ENCODE measurements at regions not wholly inside any gene's neighbourhood (a gene's known extent, or its start where the extent isn't known, plus 50 kb on each side); places are given as distances from the start of the nearest gene placed in this dataset.
A peak's percentile ranks its signal among the peaks of the same experiment; 100 is the strongest.
"Not testable (repeated sequence)": the region's sequence is repeated elsewhere in the genome, so short reads cannot be mapped to it uniquely, and the experiment has no call there.

DNA sequence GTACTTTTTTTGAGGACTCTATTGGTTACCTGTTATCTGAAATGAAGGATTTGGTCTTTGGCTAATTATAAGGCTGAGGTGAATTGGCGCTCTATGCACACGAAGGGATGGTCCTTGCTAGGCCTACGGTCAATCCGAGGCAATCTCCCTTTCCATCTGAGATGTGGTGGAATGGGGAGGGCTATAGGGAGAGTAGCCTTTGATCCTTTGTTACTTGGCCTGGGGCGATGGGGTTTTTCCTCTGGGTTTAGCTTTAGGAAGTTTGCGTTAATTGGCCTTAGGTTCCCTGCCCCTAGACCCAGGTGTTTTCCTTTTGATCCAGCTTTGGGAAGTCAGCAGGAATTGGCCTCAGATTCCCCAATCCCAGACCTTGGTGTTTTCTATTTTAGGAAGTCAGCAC, 102.1 kb upstream of the C9orf72 start:
- no peaks in the 10 kb centered on the region for H3K36me3 Mint-ChIP-seq (ENCODE audit: low read depth)
- H3K4me3 Mint-ChIP-seq, result no peak overlapping the region
- H3K4me1 Mint-ChIP-seq, result peaks cover 16% of the 10 kb centered on the region
- H3K27me3 Mint-ChIP-seq (ENCODE audit: low read depth), result peaks cover 9% of the 10 kb centered on the region
- TF ChIP-seq, protein P1, sequence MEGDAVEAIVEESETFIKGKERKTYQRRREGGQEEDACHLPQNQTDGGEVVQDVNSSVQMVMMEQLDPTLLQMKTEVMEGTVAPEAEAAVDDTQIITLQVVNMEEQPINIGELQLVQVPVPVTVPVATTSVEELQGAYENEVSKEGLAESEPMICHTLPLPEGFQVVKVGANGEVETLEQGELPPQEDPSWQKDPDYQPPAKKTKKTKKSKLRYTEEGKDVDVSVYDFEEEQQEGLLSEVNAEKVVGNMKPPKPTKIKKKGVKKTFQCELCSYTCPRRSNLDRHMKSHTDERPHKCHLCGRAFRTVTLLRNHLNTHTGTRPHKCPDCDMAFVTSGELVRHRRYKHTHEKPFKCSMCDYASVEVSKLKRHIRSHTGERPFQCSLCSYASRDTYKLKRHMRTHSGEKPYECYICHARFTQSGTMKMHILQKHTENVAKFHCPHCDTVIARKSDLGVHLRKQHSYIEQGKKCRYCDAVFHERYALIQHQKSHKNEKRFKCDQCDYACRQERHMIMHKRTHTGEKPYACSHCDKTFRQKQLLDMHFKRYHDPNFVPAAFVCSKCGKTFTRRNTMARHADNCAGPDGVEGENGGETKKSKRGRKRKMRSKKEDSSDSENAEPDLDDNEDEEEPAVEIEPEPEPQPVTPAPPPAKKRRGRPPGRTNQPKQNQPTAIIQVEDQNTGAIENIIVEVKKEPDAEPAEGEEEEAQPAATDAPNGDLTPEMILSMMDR (IDR thresholded peaks at IDR 0.05; ENCODE audit: unreplicated experiment in 3 of 3), result no peak
- H3K27ac Mint-ChIP-seq, result no peak overlapping the region
- no peaks in the 10 kb centered on the region for H3K9me3 Mint-ChIP-seq

DNA sequence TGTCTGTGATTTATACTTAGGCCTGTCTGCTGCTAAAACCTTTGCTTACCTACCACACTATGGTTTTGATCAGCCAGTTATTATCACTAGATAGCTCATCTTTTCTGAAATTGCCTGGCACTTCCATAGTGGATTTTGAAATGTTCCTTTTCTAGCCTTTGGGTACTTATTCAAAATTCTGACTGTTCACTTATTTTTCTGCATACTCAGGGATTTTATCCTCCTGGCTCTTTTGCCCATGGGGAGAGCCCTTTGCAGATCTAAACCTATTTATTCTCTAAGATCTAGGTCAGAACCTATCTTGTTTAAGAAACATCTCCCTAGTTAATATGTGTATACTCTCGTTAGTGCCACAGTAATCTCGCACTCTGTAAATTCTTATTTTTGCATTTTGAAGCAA, 103.5 kb upstream of the C9orf72 start:
- peaks cover 3% of the 10 kb centered on the region for H3K4me1 Mint-ChIP-seq
- no peak overlapping the region for H3K4me3 Mint-ChIP-seq
- H3K27ac Mint-ChIP-seq, result no peak overlapping the region
- no peaks in the 10 kb centered on the region for H3K36me3 Mint-ChIP-seq (ENCODE audit: low read depth)
- peaks cover 9% of the 10 kb centered on the region for H3K27me3 Mint-ChIP-seq (ENCODE audit: low read depth)
- H3K9me3 Mint-ChIP-seq, result no peaks in the 10 kb centered on the region
- TF ChIP-seq, protein P1 (IDR thresholded peaks at IDR 0.05; ENCODE audit: unreplicated experiment in 3 of 3), result no peak

DNA sequence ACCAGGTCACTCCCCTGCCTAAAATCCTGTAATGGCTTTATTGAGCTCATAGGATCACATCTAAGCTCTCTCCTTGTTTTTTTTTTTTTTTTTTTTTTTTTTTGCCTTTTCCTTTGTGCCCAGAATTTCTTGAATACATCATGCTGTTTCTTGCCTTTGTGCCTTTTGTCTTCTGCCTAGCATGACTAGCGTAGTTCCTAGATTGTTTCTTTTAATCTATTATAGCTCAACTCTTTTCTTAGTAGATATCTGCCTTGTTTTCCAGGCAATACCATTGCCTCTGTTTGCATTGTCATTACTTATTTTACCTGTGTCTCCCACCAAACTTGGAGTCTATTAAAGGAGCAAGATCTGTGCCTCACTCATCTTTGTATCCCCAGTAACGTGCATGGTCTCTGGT, 106.1 kb upstream of the C9orf72 start:
- H3K4me3 Mint-ChIP-seq, result no peak overlapping the region

DNA sequence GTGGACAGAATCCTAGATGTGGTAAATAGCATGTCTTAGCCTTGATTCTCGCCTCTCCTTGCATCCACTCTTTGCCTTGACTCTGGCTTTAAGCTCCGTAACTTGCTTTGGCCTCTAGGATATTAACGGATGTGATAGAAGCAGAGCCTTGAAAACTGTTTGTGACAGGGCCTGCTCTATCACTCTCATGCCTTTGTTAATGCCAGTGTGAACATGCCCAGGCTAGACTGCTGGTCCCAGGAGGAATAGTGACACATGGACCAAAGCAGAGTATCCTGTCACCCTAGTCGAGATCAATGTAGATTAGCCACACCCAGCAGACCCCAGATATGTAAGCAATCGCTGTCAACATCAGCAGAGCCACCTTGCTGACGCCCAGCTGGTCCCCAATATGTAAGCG, 109.9 kb upstream of the C9orf72 start:
- Mint-ChIP-seq H3K9me3 (no peaks in the 10 kb centered on the region), H3K27ac (no peak overlapping the region), H3K4me3 (no peak overlapping the region), H3K36me3 (ENCODE audit: low read depth) (no peaks in the 10 kb centered on the region), H3K27me3 (ENCODE audit: low read depth) (no peaks in the 10 kb centered on the region), H3K4me1 (no peaks in the 10 kb centered on the region)
- TF ChIP-seq, protein P1 (IDR thresholded peaks at IDR 0.05; ENCODE audit: unreplicated experiment in 3 of 3), result no peak

More for the DNA sequence above, 106.1 kb upstream of the C9orf72 start:
- Mint-ChIP-seq H3K9me3 (no peaks in the 10 kb centered on the region), H3K27ac (no peak overlapping the region), H3K4me1 (no peaks in the 10 kb centered on the region), H3K36me3 (ENCODE audit: low read depth) (no peaks in the 10 kb centered on the region), H3K27me3 (ENCODE audit: low read depth) (peaks cover 5% of the 10 kb centered on the region)
- TF ChIP-seq, protein P1 (IDR thresholded peaks at IDR 0.05; ENCODE audit: unreplicated experiment in 3 of 3), result no peak

DNA sequence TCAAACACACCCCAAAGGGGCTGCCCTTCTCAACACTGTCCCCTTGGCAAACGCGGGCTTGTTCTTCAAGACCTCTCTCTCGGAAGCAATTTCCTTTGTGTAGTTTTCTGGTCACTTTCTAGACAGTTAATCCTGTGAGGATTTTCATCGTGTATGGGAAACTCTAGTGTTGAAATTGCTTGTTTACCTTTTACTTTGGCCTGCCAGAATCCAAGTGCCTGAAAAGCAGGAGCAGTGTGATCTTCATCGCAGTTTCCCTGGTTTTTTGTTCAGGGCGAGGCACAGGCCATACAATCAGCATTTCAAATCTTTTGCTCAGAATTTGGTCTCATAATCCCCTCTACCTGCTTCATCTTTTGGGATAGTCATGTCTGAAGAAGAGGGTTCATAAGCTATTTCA, 115.7 kb upstream of the C9orf72 start:
- Mint-ChIP-seq H3K4me3 (no peak overlapping the region), H3K36me3 (ENCODE audit: low read depth) (no peaks in the 10 kb centered on the region), H3K4me1 (no peaks in the 10 kb centered on the region), H3K27ac (no peak overlapping the region), H3K27me3 (ENCODE audit: low read depth) (peaks cover 7% of the 10 kb centered on the region), H3K9me3 (peaks cover 11% of the 10 kb centered on the region)
- TF ChIP-seq, protein P1 (IDR thresholded peaks at IDR 0.05; ENCODE audit: unreplicated experiment in 3 of 3), result no peak

DNA sequence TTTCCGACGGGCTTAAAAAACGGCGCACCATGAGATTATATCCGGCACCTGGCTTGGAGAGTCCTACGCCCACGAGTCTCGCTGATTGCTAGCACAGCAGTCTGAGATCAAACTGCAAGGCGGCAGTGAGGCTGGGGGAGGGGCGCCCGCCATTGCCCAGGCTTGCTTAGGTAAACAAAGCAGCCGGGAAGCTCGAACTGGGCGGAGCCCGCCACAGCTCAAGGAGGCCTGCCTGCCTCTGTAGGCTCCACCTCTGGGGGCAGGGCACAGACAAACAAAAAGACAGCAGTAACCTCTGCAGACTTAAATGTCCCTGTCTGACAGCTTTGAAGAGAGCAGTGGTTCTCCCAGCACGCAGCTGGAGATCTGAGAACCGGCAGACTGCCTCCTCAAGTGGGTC, 117.5 kb upstream of the C9orf72 start:
- H3K4me1 Mint-ChIP-seq; H3K36me3 Mint-ChIP-seq (ENCODE audit: low read depth); H3K27ac Mint-ChIP-seq; H3K27me3 Mint-ChIP-seq (ENCODE audit: low read depth): not testable (repeated sequence)
- peaks cover 11% of the 10 kb centered on the region for H3K9me3 Mint-ChIP-seq
- peak overlapping the region in 2 of 3 experiments; percentile 32 to 43 for H3K4me3 Mint-ChIP-seq
